Neuron (in vitro differentiated cells): ENCODE measurements at regions not wholly inside any gene's neighbourhood (a gene's known extent, or its start where the extent isn't known, plus 50 kb on each side); places are given as distances from the start of the nearest gene placed in this dataset.

Source experiments
- H2AFZ ChIP-seq: one replicate; pipeline ENCODE4 v1.6.1; 2013; ENCODE audit warnings: low read depth, mild to moderate bottlenecking, inconsistent platforms, low read length, moderate library complexity
- H3K27me3 ChIP-seq: one replicate; pipeline ENCODE4 v1.6.1; 2013; ENCODE audit warnings: low read length; ENCODE audit not compliant: insufficient read depth
- H3K36me3 ChIP-seq: one replicate; pipeline ENCODE4 v1.6.1; 2013; ENCODE audit warnings: low read length; ENCODE audit not compliant: insufficient read depth
- H3K4me1 ChIP-seq: one replicate; pipeline ENCODE4 v1.6.1; 2013; ENCODE audit warnings: low read length; ENCODE audit not compliant: insufficient read depth
- H3K4me3 ChIP-seq: 2 replicates; pipeline ENCODE4 v1.5.1; 2013; ENCODE audit warnings: mild to moderate bottlenecking, low read length, moderate library complexity
- H3K9me3 ChIP-seq: one replicate; pipeline ENCODE4 v1.6.1; 2013; ENCODE audit warnings: low read length

DNA sequence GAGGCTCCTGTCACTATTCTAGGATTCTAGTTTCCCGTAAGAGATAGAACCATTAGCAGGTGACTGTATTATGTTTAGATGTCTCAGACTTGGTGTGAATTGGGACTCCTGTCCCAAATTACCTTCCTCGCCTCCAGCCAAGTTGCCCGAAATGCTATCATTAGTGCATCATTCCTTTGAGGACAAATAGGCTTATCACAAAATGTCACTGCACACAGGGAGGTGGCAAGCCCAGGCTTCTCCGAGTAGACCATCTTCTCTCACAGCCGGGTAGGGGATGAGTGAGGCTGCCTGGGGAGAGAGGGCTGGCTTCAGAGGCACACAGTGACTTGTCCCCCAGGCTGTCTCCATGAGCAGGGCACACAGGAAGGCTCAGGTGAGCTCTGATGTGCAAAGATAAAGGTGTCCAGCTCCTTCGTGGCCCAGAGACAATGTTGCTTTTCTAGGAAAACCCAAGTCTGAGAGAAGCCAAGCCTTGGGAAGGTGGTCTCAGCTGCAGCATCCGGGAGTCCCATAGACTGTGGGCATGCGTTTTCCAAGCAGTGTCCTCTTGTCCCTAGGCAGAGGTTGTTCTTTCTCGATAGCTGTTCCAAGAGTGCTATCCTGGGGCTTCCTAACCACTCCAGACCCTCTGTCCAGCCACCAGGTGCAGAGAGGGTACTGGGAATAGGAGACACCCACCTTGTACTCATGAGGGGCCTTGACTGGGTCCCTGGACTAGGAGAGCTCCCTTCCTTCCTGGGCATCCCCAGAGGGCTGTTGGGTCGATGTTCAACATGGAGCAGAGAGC lies 163.1 kb upstream of the TSHZ3 start:
- Histone ChIP-seq H3K4me3 (no peak overlapping the region), H3K27me3 (no peaks in the 10 kb centered on the region), H3K36me3 (no peaks in the 10 kb centered on the region), H3K4me1 (no peaks in the 10 kb centered on the region), H2AFZ (no peak overlapping the region), H3K9me3 (no peaks in the 10 kb centered on the region)

- no peaks in the 10 kb centered on the region for H3K36me3 ChIP-seq
- H3K4me1 ChIP-seq = no peaks in the 10 kb centered on the region
- no peaks in the 10 kb centered on the region for H3K9me3 ChIP-seq
- H3K4me3 ChIP-seq = no peak overlapping the region
- H3K27me3 ChIP-seq = no peaks in the 10 kb centered on the region
- no peak overlapping the region for H2AFZ ChIP-seq
These were observed 164.6 kb upstream of the TSHZ3 start for GRCh38 chr19:31513841-31514240.

DNA sequence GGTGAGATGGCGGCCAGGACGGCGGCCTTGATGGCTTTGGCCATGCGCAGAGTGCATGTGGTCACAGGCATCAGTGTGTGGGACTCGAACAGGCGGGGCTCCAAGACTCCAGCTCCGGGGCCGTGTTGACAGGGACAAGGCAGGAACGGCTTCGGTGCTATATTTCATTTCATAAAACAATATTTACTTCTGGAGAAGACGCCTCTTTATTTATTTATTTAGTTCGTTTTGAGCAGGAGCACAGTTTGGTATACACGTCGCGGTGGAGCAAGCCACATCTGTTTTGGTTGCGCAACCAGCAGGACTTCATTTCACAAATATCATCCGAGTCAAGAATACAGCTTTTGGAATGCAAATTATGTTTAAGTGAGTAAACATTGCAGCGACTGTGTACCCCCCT lies 166.7 kb upstream of the TSHZ3 start:
- Histone ChIP-seq H3K9me3 (no peaks in the 10 kb centered on the region), H2AFZ (no peak overlapping the region), H3K4me1 (no peaks in the 10 kb centered on the region), H3K4me3 (no peak overlapping the region), H3K27me3 (no peaks in the 10 kb centered on the region), H3K36me3 (no peaks in the 10 kb centered on the region)

- Histone ChIP-seq H3K4me3 (no peak overlapping the region), H3K4me1 (no peaks in the 10 kb centered on the region), H3K36me3 (no peaks in the 10 kb centered on the region), H2AFZ (no peak overlapping the region), H3K27me3 (no peaks in the 10 kb centered on the region), H3K9me3 (no peaks in the 10 kb centered on the region)
These were observed 167.5 kb upstream of the TSHZ3 start for GRCh38 chr19:31516756-31517155.

DNA sequence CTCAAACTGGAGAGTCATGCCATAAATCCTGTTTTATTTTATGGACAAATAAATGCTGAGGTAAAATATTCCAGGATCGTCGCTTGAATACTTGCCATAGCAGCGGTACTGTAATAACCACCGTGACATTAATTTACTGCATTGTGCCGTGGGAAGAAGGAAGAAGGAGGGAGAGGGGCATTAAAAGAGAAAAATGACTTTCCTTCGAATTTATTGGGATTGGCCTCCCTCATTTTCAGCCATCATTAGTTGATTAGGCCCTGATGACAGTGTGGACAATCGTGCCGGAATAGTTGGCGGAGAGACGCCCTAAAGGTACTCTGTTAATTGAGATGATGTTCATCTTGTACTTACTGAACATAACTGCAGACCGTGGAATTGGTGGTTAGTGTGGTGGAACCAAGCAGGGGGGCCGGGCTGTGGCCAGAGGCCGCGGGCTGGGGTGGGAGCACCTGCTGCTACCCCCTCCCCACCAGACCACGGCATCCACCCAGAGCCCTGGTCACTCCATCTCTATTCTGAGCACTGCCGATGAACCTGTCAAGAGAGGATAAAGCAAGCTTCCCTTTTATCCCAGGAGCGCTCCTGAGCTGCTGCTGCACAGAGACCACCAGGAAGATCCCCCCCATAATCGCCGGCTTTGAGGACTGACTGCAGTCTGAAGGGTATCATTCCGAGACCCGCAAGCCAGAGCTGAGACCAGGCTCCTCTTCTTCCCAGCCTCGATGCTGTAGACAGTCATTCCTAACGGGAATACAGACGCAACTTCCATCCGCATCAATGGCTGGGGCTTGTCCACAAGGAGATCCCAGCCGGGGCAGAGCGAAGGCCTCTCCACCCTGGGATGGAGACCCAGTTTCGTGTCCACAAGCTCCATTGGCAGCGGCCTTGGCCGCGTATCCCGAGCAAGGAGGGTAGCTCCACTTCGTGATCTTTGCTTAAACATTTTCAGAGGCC lies 168.3 kb upstream of the TSHZ3 start:
- no peaks in the 10 kb centered on the region for H3K27me3 ChIP-seq
- H3K36me3 ChIP-seq = no peaks in the 10 kb centered on the region
- H3K9me3 ChIP-seq = no peaks in the 10 kb centered on the region
- H3K4me1 ChIP-seq = no peaks in the 10 kb centered on the region
- H2AFZ ChIP-seq = no peak overlapping the region
- H3K4me3 ChIP-seq = no peak overlapping the region

- Histone ChIP-seq H3K27me3 (no peaks in the 10 kb centered on the region), H3K9me3 (no peaks in the 10 kb centered on the region), H2AFZ (no peak overlapping the region), H3K36me3 (no peaks in the 10 kb centered on the region), H3K4me3 (no peak overlapping the region), H3K4me1 (no peaks in the 10 kb centered on the region)
These were observed 169.2 kb upstream of the TSHZ3 start for GRCh38 chr19:31518216-31519020.

DNA sequence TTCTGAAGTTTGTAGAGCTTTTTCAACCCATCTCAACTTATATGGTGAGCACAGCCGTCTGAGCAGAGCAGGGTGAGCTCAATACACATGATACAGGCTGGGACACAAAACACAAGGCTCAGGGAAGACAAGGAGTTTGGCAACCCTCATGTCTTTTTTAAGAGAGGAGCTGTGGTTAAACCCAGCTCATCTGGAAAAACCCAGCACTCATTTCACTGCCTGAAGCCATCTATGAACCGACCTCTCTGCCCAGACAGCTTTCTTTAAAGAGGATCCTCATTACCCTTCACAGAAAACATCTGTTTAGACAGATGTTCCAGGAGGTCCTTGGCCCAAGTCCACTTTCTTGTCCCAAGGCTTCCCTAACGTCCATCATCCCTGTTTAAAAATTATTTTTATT lies 170.0 kb upstream of the TSHZ3 start:
- Histone ChIP-seq H3K9me3 (no peaks in the 10 kb centered on the region), H3K27me3 (no peaks in the 10 kb centered on the region), H3K4me3 (no peak overlapping the region), H2AFZ (no peak overlapping the region), H3K4me1 (no peaks in the 10 kb centered on the region), H3K36me3 (no peaks in the 10 kb centered on the region)

DNA sequence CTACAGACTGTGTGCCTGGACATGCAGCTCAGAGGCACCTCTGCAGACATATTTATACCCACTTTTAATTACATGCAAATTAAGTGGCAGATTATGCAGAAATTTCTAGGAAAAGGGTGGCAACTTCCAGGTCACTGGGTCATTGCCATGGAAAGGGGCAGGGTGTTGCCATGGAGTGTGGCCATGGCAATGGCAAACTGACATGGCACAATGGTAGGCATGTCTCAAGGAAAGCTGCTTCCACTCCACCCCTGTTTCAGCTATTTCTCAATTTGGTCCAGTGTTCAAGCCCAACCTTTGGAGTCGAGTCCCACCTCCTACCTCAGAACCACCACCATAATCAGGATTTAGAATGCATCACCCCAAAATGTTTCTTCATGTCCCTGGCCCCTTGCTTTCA lies 170.7 kb upstream of the TSHZ3 start:
- H2AFZ ChIP-seq = no peak overlapping the region
- no peaks in the 10 kb centered on the region for H3K9me3 ChIP-seq
- no peaks in the 10 kb centered on the region for H3K4me1 ChIP-seq
- no peak overlapping the region for H3K4me3 ChIP-seq
- H3K36me3 ChIP-seq = no peaks in the 10 kb centered on the region
- H3K27me3 ChIP-seq = no peaks in the 10 kb centered on the region

- H2AFZ ChIP-seq = no peak overlapping the region
- no peaks in the 10 kb centered on the region for H3K36me3 ChIP-seq
- H3K4me1 ChIP-seq = no peaks in the 10 kb centered on the region
- no peaks in the 10 kb centered on the region for H3K9me3 ChIP-seq
- no peak overlapping the region for H3K4me3 ChIP-seq
- H3K27me3 ChIP-seq = no peaks in the 10 kb centered on the region
These were observed 171.4 kb upstream of the TSHZ3 start for GRCh38 chr19:31520633-31521032.

DNA sequence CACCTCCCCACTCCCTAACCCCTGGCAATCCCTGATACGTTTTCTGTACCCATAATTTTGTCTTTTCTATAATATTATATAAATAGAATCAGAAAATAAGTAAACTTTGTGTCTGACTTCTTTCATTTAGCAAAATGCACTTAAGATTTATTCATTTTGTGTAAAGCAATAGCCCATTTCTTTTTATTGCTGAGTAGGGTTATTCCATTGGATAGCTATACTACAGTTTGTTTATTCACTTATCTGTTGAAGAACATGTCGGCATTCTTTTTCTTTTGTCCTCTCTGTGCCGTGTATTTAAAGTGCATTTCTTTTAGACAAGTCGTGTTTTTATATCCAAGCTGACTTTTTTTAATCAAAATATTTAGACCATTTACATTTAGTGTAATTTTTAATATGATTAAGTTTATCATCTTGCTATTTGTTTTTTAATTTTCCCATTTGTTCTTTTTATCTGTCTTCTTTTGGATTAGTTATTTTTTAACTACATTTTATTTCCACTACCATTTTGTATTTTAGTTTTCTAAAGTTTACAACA lies 176.4 kb upstream of the TSHZ3 start:
- H3K36me3 ChIP-seq = no peaks in the 10 kb centered on the region
- no peak overlapping the region for H2AFZ ChIP-seq
- no peaks in the 10 kb centered on the region for H3K4me1 ChIP-seq
- H3K27me3 ChIP-seq = no peaks in the 10 kb centered on the region
- no peak overlapping the region for H3K4me3 ChIP-seq
- no peaks in the 10 kb centered on the region for H3K9me3 ChIP-seq

DNA sequence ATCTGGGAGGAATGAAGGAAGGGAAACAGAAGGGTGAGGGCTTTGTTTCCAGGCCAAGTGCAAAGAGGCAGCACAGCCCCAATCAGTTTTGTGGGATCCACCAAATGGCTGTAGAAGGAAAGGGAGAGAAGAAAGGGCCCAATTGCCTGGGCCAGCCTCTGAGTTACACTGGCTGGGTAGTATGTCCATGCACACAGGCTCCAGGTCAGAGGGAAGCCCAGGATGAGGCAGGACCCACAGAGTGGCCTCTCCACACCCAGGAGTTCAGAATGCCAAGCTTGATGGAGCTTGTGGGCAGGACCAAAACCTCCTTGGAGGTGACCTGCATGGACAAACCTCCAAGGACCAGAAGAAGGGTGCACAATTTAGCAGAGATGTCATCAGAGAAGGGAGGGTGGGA lies 178.2 kb upstream of the TSHZ3 start:
- no peak overlapping the region for H3K4me3 ChIP-seq
- H2AFZ ChIP-seq = no peak overlapping the region
- H3K4me1 ChIP-seq = no peaks in the 10 kb centered on the region
- no peaks in the 10 kb centered on the region for H3K9me3 ChIP-seq
- no peaks in the 10 kb centered on the region for H3K36me3 ChIP-seq
- no peaks in the 10 kb centered on the region for H3K27me3 ChIP-seq

- Histone ChIP-seq H3K27me3 (no peaks in the 10 kb centered on the region), H3K4me3 (no peak overlapping the region), H2AFZ (no peak overlapping the region), H3K9me3 (no peaks in the 10 kb centered on the region), H3K36me3 (no peaks in the 10 kb centered on the region), H3K4me1 (no peaks in the 10 kb centered on the region)
These were observed 179.0 kb upstream of the TSHZ3 start for GRCh38 chr19:31528261-31528660.
